ENCODE measurements at regions not wholly inside any gene's neighbourhood (a gene's known extent, or its start where the extent isn't known, plus 50 kb on each side); places are given as distances from the start of the nearest gene placed in this dataset.

DNA sequence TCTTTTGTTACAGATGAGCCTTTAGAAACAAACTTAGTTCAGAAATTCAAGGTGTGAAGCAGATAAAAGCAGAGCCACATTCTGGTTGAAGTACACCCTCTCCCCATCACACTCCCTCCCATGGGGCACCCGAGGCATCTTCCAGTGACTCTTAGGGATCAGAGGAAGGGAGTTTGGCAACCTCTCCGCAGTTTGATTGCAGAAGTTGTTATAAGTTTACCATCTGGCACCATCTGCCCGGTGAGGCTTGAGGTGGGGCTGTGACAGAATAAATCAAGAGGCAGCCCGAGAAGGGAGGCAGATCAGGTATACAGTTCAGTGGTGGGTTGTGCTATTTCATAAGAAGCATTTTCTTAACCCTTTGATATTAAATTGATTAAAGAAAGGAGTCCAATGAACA, 458.6 kb upstream of the CLINT1 start:
- in situ Hi-C loops (cut with HindIII; ENCODE audit: low pct_unique_long_range_greater_than_20kb, low sequenced_read_pairs) = no loop called here
- DNase-seq (ENCODE audit: low read depth, low spot score) = no peak

DNA sequence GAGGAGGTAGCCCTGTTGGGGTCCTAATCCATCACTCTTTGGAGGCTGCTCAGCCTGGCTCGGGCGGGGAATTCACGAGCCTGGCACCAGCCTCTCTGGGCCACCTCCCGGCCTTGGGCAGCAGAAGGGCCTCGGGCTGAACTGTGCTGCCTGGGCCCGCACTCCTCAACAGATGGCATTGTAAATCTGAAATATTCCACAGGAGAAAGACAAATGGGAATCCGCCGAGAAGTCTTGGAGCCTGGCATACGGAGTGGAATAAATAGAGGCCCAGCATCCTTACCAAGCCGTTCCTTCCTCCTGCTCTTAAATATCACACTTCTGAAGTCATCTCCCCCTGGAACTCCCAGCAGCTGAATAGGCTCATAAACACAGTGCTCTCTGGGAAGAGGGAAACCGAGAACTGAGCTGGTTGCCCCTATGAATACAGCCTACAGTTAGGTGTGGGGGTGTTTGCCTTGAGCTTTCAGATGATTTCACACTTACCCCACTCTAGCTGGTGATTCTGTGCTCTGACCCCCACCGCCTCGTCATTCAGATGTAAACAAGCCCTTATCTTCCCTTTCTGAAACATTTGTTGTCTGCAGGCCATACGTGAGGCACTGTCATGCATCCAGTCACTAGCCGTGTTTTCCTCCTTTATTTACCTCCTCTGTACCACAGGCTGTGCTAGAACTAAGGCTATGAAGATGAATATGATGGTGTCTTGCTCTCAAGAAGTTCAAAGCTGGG, 455.0 kb upstream of the CLINT1 start:
- no peak for DNase-seq (ENCODE audit: low read depth, low spot score)
- in situ Hi-C loops (cut with HindIII; ENCODE audit: low pct_unique_long_range_greater_than_20kb, low sequenced_read_pairs) = no loop called here

DNA sequence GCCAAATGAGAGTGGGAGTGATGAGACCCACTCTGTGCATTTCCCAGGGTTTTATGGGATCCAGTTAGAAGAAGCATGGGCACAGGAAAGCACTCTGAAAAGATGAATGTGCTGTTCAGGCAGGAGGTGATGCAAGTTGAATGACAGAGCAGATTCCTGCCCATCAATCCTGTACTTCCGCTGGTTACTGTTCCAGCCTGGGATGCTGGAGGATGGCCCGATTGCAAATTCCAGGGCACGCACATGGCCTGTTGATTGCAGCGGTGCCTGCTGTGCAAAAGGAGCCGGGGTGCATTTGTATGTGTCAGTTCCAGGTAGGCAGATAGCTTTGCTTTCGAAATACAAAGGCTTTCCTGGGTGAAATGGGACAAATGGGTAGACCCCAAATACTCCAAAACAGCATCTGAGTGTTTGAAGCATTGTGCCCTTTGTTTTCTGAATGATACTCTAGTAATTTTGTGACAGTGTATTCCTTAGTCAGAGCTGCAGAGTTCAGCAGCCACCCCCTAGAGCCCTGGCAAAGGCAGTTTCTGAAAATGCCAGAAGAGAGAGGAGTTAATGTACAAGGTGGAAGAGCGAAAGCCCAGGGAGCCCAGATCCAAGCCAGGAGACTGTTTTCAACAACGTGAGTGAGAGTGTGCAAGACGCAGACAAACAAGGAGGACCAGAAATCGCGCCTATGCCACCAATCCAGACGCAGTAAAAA, 454.2 kb upstream of the CLINT1 start:
- in situ Hi-C loops (cut with HindIII; ENCODE audit: low pct_unique_long_range_greater_than_20kb, low sequenced_read_pairs) = no loop called here
- DNase-seq (ENCODE audit: low read depth, low spot score) = no peak

DNA sequence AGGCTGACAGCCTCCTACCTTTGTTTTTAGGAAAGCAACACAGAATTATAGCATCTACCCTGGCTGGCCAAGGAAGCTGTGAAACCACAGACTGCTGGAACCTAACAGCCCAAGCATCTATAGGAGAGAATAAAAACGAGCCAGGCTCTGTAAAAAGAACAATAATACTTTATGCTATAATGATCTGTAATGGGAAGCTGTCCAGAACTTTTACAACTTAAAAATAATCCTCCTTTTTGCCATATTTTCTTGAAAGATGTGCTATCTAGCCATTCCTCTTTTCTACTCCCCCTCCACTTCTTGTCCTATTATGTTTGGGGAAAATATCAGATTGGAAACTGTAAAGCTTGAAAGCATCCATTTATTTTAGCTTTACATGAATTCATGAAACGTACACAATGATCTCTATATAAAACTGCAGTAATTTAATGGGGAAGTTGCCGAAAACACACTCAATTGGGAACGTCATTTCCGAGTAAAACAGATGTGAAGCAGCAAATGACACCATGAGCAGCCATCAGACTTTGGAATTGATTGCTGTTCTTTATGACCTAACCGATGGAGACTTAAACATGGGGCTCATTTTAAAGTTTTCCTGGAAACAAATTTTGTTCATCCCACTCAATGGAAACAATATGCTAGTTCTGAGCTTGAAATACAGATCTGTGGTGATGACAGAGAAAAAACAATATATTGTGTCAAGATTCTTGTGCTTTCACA, 450.3 kb upstream of the CLINT1 start:
- no peak for DNase-seq (ENCODE audit: low read depth, low spot score)
- in situ Hi-C loops (cut with HindIII; ENCODE audit: low pct_unique_long_range_greater_than_20kb, low sequenced_read_pairs) = no loop called here

DNA sequence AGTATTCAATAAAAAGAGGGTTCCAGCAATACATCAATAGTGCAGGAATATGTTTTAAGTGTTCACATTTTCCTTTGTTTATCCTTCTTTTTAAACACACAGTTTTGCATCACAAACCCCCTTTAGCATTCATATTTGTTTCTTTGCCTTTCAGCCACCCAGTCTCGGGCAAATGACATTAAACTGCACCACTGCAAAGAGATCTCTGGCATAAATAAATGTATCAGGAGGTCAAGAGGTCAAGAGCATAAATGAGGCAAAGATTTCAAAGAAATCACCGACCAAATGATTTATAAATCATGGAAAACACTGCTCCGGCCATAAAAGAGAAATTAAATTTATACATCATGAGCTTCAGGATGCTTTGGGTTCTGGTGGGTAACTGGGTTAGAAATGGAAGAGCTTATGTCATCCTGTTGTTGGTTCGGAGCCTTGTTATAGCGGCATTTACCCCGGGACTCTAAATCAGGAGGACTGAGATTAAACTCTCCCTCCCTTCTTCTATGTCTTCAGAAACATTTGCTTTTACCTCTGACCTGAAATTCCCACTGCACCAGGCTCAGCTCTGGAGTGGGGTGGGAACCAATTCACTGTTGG, 449.6 kb upstream of the CLINT1 start:
- no peak for DNase-seq (ENCODE audit: low read depth, low spot score)
- in situ Hi-C loops (cut with HindIII; ENCODE audit: low pct_unique_long_range_greater_than_20kb, low sequenced_read_pairs) = no loop called here

DNA sequence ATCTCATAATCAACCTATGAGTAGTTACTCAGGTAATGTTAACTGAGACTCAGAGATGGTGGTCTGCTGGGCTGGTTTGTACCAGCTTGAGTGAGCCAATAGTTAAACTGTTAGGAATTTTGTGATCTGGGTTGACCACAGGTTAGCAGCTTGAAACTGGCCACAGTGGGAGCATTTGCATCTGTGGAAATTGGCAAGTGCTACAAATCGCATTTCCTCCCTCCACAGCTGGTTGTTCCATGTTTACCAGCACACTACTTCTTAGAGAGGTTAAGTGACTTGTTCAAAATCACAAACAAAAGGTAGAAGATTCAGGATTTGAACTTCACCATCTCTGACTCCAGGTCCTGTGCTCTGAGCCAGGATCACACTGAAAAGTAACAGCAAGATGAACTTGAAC, 446.9 kb upstream of the CLINT1 start:
- no peak for DNase-seq (ENCODE audit: low read depth, low spot score)
- in situ Hi-C loops (cut with HindIII; ENCODE audit: low pct_unique_long_range_greater_than_20kb, low sequenced_read_pairs) = no loop called here

DNA sequence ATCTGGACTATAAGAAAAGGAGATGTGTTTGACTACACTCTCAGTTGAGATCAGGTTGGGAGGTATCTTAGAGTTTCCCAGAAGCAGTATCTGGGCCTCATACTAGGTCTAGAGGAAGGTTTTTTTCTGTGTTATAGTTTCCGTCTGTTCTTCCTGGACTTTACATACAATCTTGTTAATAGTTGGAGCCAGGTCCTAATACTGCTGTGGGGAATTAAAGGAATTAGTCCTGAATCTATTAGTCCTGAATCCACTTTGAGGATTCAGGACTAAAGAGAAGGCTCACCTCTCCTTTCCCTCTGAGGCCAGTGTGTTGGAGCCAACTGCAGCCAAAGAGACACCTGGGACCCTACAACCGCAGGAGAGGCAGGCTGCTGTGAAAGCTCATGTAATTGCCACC, 445.7 kb upstream of the CLINT1 start:
- no peak for DNase-seq (ENCODE audit: low read depth, low spot score)
- in situ Hi-C loops (cut with HindIII; ENCODE audit: low pct_unique_long_range_greater_than_20kb, low sequenced_read_pairs) = no loop called here

DNA sequence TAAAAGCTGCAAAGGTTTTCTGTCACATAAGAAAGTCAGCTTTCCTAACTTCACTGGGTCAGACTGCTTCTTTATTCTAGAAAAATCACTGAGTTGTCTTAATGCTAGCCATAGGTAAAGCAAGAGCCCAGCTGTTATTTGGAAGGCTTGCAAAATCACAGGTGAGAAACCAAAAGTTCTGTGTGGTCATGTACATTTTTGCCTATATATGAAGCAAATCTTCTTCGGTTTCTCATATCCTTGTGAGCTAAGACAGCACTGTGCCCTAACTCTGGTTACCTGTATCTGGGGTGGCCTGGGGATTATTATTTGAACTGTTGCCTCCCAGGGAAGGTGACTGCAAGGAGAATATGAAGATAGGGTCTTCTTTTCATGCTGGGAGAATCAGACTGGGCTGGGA, 444.9 kb upstream of the CLINT1 start:
- DNase-seq (ENCODE audit: low read depth, low spot score) = no peak
- in situ Hi-C loops (cut with HindIII; ENCODE audit: low pct_unique_long_range_greater_than_20kb, low sequenced_read_pairs) = no loop called here

DNA sequence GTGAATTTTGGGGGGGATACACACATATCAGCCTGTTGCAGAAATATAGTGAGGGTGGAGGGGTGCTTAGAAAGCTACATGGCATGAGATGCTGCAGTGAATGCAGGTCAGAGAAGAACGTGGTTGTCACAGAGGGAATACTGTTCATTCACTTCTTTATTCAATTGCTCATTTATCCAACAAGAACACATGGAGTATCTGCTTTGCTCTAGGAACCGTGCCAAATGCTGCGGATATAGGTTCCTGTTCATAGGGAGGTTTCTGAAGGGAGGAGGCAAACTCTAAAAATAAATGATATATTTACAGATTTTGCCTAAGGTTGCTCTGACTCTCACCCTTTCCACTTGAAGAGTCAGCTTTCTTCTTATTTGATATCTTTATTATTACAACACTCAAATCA, 444.3 kb upstream of the CLINT1 start:
- in situ Hi-C loops (cut with HindIII; ENCODE audit: low pct_unique_long_range_greater_than_20kb, low sequenced_read_pairs) = no loop called here

DNA sequence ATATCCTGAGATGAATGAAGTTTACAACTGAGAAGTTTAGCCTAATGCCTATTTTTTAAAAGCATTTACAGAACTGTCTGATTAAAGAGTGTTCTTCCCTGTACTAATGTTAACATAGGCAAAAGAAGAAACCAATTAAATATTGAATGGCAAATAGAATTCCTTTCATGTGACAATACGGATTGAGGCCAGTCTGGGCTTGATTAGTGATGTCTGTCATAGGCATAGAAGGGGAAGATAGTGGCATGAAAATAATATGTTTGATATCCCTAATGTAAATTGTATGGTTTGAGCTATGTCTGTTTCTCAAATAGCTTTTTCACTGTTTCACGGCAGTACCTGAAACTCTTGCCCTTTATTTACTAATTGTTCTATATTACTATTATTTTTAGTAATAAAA, 443.1 kb upstream of the CLINT1 start:
- DNase-seq (ENCODE audit: low read depth, low spot score) = no peak
- in situ Hi-C loops (cut with HindIII; ENCODE audit: low pct_unique_long_range_greater_than_20kb, low sequenced_read_pairs) = no loop called here

More for the DNA sequence above, 444.3 kb upstream of the CLINT1 start:
- DNase-seq (ENCODE audit: low read depth, low spot score) = peak; percentile 73

DNA sequence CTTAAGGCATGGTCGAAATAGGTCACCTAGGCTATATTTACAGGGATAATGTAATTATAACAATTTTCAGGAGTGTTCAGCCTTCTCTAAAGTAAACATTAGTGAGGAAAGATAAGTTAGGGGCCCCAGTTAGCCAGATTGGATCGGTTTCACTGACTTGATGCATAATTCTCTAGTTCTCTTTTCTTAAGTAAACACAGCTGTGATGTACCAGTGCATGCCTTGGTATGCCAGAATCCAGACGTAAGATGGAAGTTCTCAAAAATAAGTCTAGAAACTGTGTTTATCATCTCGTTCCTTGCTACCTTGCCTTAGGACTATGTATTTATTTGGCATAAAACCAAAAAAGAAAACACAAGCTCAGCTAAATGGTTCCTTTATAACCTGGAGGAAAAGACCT, 442.2 kb upstream of the CLINT1 start:
- in situ Hi-C loops (cut with HindIII; ENCODE audit: low pct_unique_long_range_greater_than_20kb, low sequenced_read_pairs) = no loop called here
- no peak for DNase-seq (ENCODE audit: low read depth, low spot score)

DNA sequence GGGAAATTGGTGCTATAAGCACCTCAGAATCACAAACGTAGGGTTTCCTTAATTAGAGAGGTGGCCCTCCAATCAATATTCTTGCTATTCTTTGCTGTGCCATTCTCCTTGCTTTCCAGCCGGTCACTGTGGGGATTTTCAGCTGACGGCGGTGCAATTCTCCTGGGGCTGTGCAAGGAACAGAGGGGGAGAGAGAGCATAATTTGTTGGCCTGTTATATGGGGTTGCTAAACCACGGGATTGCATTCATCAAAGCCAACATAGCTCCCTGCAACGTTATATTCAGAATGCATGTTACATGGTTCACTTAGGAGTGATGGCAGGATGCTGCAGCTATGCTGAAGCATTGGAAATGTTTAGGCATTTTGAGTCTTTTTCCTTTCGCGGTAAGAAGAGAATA, 441.3 kb upstream of the CLINT1 start:
- DNase-seq (ENCODE audit: low read depth, low spot score) = no peak
- in situ Hi-C loops (cut with HindIII; ENCODE audit: low pct_unique_long_range_greater_than_20kb, low sequenced_read_pairs) = no loop called here

DNA sequence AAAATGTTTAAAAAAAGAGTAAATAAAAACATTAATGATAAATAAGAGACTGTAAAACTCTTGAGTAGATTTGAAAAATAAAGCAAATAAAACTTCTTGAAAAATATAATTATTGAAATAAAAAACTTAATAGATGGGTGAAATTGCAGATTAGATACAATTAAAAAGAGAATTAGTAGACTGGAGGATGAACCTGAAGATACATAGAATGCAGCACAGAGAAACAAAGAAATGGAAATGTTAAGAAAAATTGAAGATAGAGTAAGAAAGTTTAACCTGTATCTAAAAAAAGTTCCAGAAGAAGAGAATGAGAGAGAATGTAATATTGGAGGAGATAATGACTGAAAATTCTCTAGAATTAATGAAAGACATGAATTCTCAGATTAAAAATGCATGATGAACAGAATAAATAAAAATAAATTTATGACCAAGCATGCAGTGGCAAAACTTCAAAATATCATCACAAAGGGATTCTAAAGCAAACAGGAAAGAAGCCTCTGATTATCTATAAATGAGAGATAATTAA, 438.1 kb upstream of the CLINT1 start:
- in situ Hi-C loops (cut with HindIII; ENCODE audit: low pct_unique_long_range_greater_than_20kb, low sequenced_read_pairs) = no loop called here
- no peak for DNase-seq (ENCODE audit: low read depth, low spot score)

DNA sequence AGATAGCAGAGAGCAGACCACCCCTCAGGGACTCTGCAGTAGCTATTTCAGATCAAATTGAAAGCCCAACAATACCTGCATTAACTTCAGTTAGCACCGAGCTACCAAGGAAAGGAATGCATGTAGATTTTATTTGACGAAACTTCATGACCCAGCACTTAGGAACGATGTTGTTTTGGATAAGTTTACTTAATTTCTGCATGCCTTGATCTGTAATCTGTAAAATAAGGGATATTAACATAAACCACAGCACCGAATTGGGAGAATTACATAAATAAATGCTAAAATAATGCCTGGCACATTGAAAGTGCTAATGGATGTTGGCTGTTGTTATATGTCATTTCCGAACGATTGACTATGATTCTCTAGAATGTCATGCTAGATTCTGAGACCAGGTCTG, 435.8 kb upstream of the CLINT1 start:
- in situ Hi-C loops (cut with HindIII; ENCODE audit: low pct_unique_long_range_greater_than_20kb, low sequenced_read_pairs) = no loop called here
- DNase-seq (ENCODE audit: low read depth, low spot score) = no peak

DNA sequence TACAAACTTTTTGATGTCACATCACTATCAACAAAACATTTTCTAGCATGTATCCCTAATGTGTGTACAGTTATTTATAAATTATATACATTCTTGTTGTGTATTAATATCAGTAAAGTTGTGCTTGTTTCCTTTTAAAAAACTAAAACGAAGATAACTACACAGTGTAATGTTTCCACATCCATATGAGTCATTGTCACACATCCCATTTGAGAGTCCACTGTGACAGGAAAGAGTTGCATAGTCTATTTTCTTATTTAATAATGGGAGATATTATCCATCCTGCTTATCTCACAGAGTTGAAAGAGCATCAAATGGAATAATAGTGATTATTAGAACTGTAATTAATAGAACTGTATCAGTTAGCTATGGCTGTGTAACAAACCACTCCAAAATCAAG, 434.0 kb upstream of the CLINT1 start:
- no peak for DNase-seq (ENCODE audit: low read depth, low spot score)
- in situ Hi-C loops (cut with HindIII; ENCODE audit: low pct_unique_long_range_greater_than_20kb, low sequenced_read_pairs) = no loop called here

DNA sequence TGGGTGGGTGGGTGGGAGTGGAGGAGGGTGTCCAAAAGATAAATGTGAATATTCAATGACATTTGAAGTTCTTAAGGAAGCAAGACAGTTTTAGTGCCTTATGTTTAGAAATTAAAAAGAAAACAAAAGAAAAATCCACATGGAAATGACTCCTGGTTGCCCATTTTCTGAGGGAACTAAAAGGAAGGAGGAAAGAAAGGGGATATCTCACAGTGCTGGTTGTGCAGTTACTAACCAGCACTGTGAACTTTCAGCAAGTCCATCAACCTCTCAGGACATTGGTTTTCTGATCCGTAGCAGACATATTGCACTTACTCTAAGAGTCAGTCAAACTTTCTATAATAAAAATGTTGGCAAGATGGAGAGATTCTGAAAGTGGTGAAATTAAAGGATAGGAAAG, 431.0 kb upstream of the CLINT1 start:
- in situ Hi-C loops (cut with HindIII; ENCODE audit: low pct_unique_long_range_greater_than_20kb, low sequenced_read_pairs) = no loop called here

DNA sequence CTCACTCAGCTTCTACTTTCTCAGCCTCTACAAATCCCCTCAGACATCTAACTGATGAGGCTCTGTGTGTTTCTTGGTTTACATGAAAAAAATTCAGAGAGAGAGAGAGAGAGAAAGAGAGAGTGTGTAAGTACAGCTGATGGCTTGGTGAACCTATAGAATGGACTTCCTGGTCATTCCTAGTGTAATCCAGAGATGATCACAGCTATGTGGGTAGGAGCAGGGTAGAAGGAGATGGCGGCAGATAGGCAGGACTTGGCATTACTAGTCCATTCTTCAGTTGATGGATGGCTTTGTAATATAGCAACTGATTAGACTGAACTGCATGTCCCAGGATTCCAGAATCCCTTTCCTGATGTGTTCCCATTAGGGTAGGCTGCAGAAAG, 429.3 kb upstream of the CLINT1 start:
- in situ Hi-C loops (cut with HindIII; ENCODE audit: low pct_unique_long_range_greater_than_20kb, low sequenced_read_pairs) = no loop called here
- no peak for DNase-seq (ENCODE audit: low read depth, low spot score)

More for the DNA sequence above, 431.0 kb upstream of the CLINT1 start:
- no peak for DNase-seq (ENCODE audit: low read depth, low spot score)

DNA sequence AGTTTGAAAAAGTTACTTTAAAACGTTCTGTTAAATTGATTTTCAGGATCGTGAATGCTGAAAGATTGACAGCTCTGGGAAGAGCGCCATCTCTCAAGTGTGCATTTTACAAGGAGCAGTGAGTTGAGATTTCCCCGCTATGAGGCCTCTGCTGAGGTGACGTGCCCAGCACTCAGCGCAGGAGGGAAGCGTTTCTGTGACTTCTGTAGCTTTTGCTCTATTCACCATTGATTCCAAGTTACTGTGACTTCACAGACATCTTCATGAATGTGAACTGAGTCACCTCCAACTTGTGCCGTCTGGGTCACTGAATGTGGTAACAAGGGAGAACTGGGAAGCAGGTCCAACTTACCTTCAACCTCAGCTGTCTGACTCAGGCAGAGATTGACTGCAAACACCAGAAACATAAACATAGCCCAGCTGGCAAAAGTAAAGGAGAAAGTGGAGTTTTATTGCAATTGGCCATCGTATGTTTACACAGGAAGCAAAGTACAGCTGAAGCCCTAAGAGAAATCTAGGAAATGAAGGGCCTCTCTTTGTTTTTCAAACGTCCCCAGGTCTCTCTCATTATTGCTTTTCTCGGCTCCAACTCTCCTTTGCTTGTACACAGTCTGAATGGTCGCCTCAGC, 428.8 kb upstream of the CLINT1 start:
- DNase-seq (ENCODE audit: low read depth, low spot score) = no peak
- in situ Hi-C loops (cut with HindIII; ENCODE audit: low pct_unique_long_range_greater_than_20kb, low sequenced_read_pairs) = no loop called here

Data from SK-MEL-5 (cell line).